Cardiac septum (tissue), 1 donor: ENCODE measurements at regions not wholly inside any gene's neighbourhood (a gene's known extent, or its start where the extent isn't known, plus 50 kb on each side); places are given as distances from the start of the nearest gene placed in this dataset.
"Not testable (repeated sequence)": the region's sequence is repeated elsewhere in the genome, so short reads cannot be mapped to it uniquely, and the experiment has no call there.

Experiments used
- DNase-seq: peaks from one replicate; pipeline ENCODE4 v3.0.0-alpha.2; 2020; ENCODE audit warnings: low spot score
- intact Hi-C: fragments of 100-400 bp; cut with DNase I; formaldehyde crosslinking; loops from one replicate; pipeline ENCODE4 v1.14.0; 2022
- donor health status: DM: no; HTN: no; CAD: no.

DNA sequence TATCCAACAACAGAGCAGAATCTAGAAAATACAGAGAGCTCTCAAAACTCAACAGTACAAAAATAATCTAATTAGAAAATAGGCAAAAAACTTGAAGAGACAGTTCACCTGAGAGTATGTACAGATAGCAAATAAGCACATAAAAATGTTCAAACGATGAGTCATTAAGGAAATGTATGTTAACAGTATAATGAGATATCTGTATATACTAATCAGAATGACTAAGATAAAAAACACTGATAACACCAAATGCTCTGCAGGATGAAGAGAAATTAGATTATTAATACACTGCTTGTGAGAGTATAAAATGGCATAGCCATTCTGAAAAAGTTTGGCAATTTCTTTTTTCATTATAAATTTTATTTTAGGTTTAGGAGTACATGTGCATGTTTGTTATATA lies 1307.6 kb upstream of the GOT2 start:
- intact Hi-C loops, result no loop called here
- DNase-seq, result no peak

DNA sequence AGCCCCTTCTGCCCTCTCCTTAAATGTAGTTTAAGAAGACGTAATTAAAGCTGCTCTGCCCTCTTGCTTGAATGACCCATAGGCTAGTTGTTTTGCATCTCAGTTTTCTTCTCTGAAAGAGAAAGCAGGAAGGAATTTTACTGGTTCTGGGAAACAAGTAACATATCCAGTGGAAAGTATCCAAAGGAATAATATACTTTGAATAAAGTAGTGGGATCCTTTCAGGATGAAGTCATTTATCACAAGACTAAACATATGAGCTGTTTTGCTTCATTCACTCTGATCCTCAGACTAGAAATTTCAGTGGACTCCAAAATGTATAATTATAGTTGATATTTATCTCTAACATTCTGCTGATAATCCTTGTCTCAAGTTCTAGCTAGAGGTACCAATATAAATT lies 1297.6 kb upstream of the GOT2 start:
- DNase-seq, result no peak
- intact Hi-C loops, result no loop called here

DNA sequence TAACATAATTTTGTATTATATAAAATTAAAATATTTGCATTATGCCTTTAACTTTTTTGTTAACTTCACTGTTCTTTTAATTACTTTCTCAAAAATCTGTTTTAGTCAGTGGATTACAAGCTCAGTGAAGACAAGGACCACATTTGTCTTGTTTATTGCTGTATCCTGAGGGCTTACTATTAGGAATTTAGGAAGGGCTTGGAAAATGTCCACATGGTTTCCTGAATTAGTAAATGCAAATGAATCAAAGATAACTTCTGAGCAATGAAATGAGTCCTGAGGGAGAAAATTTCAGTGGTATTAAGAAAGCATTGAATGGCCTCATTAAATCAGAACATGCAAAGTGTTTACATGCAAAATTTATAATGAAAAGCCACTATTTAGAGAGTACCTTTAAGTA lies 1293.2 kb upstream of the GOT2 start:
- DNase-seq, result no peak
- intact Hi-C loops, result no loop called here

DNA sequence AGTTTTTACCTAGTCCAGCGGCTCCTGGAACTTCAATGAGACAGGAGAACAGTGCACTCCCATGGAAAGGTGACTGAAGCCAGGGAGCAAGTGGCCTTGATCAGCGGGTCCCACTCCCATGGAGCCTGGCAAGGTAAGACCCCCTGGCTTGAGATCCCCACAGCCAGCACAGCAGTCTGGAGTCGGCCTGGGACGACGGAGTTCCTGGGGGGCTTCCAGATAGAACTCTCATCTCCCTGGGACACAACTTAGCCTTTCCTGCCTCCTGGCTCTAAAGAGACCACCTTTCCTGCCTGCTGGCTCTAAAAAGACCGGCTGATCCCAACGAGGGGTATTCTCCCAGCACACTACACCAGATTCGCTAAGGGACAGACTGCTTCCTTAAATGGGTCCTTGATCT lies 1279.0 kb upstream of the GOT2 start:
- no peak for DNase-seq
- intact Hi-C loops, result no loop called here

DNA sequence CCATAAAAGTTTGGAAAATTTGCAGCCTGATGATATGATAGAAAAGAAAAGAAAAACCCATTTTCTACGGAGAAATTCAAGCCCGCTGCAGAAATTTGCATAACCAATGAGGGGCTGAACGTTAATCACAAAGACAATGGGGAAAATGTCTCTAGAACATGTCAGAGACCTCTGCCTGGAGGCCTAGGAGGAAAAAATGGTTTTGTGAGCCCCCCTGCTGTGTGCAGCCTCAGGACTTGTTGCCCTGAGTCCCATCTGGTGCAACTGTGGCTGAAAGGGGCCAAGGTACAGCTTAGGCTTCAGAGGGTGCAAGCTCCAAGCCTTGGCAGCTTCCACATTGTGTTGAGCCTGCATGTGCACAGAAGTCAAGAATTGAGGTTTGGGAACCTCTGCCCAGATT lies 1267.4 kb upstream of the GOT2 start:
- no peak for DNase-seq
- intact Hi-C loops, result no loop called here

DNA sequence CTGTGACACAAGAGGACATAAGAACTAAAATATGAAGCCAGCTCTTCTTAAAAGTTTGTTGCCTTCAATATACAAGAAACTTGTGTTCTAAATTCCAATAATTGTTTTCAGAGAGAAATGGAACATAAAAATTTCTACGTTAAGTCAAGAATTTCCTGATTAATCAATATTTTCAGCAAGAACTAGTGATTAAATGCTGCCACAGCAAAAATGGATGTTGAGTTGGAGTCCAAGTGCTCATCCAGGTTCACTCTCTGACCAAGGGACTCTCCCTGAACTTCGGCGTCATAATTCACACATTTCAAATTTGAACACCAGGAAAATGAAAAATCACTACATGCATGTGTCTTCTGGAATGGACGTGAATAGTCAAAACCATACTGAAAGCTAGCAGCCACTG lies 1263.6 kb upstream of the GOT2 start:
- no peak for DNase-seq

DNA sequence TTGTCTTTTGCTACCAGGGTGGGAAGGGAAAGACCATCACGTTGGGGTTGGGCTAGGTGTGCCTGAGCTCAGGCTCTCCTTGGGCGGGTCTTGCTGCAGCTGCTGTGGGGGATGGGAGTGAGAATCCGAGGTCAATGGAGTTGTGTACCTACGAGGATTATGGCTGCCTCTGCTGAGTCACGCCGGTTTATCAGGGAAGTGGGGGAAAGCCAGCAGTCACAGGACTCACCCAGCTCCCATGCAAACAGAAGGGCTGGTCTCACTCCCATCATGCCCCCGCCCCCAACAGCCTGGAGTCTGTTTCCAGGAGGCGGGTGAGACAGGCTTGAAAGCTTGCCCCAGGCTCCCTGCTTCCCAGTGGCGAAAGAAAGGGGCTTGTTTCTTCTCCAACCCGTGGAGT lies 1259.0 kb upstream of the GOT2 start:
- no peak for DNase-seq

More for the DNA sequence above, 1263.6 kb upstream of the GOT2 start:
- intact Hi-C loops, result no loop called here

DNA sequence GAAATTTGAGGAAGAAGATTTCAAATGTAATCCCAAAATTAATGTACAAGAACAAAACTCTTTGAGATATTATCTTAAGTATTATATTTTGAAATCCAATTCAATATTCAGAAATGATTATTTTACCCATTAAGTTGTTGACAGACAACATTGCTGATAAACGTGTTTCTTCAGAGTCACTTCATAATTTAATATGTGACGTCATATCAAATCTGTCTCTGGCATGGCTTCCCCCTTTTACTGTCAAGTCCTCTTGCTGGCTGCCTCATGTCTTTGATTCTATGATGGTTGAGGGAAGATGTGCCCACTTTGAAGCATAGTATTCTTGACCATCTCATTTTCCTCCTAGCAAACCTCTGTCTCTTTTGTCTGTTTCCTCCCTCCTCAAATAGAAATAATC lies 1257.1 kb upstream of the GOT2 start:
- no peak for DNase-seq
- intact Hi-C loops, result no loop called here

More for the DNA sequence above, 1259.0 kb upstream of the GOT2 start:
- intact Hi-C loops, result no loop called here

DNA sequence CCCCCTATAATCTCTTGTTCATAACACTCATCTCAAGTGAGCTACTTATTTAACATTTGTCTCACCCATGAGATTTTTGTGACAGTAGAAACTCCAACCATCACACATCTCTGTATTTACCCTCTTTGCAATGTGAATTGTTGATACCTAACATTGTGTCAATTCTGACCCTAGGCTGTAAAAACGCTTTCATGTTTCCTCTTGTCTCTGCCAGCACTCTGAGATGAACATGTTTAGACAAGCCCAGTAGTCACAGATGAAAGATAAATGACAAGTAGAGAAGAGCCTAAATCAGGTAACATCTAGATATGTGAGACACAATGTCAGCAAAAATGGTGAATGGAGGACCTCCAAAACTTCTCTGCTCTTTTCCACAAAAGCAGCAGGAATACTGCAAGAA lies 1254.5 kb upstream of the GOT2 start:
- DNase-seq, result no peak
- intact Hi-C loops, result no loop called here

DNA sequence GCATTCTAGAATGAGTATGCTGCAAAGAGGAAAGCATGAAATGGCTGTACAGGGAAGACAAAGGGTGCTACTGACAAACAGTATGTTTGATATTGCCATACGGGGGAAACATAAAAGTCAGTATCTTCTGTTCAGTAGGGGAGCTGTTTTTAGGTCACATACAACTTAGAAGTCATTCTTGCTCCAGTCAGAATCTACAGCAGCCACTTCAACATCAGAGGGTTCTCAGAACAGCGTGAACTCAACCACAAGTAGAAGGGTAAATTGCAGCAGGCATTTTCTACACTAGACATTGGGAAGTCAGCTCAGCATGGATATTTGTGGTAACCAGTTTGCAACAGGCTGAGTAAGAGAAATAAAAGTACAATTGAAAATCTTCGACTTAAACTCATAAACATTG lies 1241.8 kb upstream of the GOT2 start:
- intact Hi-C loops, result no loop called here
- no peak for DNase-seq

DNA sequence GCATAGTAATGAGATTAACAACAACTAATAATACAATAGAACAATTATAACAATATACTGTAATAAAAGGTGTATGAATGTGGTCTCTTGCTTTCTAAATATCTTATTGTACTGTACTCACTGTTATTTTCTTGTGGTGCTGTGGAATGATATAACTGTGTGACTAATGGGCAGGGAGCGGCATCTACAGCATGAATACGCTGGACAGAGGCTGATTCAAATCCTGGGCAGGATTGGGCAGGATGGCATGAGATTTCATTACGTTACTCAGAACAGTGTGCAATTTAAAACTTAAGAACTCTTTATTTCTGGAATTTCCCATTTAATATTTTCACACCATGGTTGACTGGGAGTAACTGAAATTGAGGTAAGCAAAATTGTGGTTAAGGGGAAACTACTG lies 1239.8 kb upstream of the GOT2 start:
- no peak for DNase-seq
- intact Hi-C loops, result no loop called here

DNA sequence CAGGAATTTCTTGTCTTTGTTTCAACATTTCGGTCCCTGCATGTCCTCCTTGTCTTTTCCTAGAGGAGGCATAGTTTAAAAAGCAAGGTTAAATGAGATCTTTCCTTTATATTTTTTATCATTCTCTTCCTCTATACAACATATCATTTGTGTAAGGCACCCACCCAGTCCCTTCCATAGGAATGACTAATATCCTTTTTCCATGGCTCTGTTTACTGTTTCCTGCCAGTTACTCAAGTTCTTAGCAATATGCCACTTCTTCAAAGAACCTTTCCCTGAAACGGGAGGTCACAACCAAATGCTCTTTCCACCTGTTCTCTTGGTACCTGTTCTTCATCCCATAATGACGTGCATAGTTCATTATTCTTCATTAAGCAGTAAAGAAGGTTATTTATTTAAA lies 1237.1 kb upstream of the GOT2 start:
- DNase-seq, result no peak
- intact Hi-C loops, result no loop called here

DNA sequence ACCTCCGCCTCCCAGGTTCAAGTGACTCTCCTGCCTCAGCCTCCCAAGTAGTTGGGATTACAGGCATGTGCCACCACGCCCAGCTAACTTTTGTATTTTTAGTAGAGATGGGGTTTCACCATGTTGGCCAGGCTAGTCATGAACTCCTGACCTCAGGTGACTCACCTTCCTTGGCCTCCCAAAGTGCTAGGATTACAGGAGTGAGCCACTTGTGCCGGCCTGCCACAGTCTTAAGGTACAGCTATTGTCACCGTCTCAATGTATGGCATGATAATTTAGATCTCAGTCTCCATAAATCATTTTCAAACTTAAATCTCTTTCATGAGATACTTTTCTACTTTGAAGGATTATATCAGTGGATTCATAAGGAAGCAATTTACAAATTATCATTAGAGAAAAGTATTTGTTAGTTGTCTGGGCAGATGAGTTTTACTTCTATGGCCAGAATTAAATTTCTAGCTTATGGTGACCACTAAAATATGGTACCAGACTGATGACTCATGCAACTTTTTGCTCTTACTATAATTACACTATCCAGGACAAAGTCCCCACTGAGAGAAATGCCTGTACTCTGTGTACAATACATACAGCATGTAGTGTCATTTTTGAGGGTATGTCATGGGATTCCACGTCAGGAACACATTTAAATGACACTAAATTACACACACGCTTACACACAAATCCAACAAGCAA lies 1230.3 kb upstream of the GOT2 start:
- no peak for DNase-seq
- intact Hi-C loops, result no loop called here

DNA sequence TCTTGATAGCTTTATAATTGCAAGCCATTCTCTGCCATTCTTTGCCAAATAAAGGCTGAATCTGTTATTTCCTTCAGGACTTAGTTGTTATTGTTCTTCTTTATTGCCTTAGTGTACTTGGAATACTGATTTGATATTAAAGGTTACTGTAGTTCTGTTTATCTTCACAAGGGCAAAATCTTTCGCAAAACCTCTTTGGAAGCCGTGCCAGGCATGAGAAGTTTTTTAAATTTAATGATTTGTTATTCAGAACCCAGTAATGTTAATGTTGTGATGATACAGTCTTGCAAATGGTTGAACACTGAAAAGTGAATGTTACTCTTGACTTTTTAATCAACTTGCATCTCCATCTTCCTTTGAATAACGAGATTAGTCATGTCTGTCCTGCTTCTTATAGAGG lies 1225.2 kb upstream of the GOT2 start:
- DNase-seq, result no peak
- intact Hi-C loops, result no loop called here

DNA sequence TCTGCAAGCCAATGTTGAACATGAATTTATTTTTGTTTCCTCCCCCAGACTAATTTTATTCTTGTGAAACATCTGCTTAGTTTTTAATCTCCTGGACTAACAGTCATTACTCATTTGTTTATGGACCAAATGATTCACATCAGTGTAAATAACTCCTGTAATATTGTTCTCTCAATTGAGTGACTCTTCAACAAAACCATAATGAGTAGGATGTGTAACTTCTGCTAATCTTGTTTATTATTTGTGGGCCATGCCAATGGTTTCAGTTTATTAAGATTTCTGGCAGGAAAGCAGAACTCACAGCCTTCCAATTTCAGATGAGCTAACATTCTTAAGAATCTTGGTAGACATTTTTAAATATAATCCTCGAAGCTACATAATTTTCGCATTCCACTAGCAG lies 1216.3 kb upstream of the GOT2 start:
- intact Hi-C loops, result no loop called here
- no peak for DNase-seq

DNA sequence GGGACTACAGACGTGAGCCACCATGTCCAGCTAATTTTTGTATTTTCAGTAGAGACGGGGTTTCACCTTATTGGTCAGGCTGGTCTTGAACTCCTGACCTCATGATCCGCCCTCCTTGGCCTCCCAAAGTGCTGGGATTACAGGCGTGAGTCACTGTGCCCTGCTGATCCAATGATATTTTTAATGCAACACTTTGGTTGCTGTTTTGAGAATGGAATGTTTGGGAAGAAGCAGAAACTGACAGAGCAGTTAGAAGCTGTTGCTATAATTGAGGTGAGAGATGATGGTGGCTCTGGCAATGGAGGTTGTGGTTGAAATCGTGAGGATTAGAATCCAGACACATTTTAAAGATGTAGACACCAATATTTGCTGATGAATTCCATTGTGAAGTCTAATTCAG lies 1209.9 kb upstream of the GOT2 start:
- DNase-seq, intact Hi-C loops: not testable (repeated sequence)

DNA sequence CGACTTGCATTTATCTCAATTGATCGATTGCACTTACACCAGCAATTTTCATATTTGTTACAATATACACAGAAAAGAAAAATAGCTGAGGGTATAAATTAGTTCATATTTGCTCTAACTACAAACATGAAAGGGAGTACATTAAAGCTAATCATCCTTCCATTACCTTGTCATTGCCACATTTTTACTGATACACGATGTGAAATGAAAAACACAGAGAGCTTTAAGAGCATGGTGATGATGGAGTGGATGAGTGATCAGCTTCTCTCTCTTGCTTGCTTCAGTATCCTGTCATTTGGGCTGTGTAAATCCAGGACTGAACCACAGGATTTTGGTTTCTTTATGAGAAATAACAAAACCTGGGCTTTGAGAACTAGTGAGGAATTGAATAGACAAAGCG lies 1207.5 kb upstream of the GOT2 start:
- intact Hi-C loops, result no loop called here
- no peak for DNase-seq

DNA sequence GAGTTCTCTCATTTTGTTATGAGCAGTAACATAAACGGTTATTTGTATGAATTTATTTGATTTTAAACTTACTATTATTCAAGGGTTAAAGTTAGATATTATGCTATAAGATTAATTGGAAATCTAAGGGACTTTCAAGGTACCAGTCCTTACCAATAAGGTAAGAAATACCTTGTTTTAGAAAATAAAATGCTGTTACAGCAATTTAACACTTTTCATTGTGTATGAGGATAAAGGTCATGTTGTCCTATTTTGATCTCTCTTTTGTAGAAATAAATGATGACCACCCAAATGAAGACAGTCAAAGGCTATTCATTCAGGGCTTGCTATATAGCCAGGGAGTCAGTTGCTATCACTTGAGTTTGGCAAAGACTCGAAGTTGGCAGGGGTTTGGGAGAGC lies 1185.9 kb upstream of the GOT2 start:
- intact Hi-C loops, result no loop called here
- DNase-seq, result no peak

DNA sequence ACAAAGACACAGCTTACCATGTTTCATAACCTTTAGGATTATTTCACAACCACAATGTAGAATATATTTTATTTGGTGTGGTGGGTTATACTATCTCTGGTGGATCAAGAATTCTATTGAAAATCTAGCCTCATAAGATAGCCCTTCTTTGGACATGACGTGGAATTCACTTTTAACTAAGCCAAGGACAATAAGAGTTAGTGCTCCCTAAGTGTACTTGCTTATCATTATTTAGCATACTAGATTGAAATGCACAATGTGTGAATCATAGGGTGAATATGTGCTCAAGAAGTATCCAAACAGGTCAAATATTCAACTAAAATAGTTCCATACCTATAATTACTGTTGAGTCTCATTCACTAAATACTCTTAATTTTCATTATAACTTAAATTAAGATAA lies 1179.5 kb upstream of the GOT2 start:
- DNase-seq, result no peak
- intact Hi-C loops, result no loop called here

DNA sequence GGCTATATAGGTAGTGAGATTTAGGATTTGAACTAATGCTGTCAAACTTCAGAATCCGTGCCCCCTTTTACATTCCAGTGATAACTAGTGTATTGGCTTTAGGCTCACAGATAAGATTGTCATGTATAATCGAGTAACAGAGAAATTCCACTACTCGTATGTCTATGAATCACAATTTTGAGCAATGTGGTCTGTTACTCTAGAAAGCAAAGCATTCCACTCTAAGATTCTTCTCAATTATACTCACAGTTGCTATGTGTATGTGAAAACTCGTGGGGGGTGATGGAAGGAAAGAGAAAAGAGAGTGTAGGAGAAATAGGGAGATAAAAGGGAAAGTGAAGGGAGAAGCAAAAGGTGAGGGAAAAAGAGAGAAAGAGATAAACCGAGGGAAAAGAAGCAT lies 1175.1 kb upstream of the GOT2 start:
- DNase-seq, result no peak

DNA sequence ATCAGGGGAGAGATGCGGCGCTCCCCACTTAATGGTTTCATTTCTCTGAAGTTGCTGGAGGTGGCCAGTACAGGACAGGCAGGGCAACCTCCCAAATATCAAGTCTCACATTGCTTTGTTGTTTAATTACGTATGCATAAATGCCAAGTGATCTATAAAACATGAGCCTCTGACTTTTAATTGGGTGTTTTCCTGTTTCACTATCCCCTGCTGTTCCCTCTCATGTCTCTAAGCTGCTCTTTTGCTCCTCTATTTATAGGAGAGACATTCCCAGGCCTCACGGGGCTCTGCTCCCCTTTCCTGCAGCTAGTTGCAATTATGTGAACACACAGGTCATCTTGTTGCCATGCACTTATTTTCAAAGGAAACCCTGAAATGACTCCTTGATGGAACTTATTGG lies 1173.5 kb upstream of the GOT2 start:
- intact Hi-C loops, result no loop called here
- no peak for DNase-seq

More for the DNA sequence above, 1175.1 kb upstream of the GOT2 start:
- intact Hi-C loops, result no loop called here

DNA sequence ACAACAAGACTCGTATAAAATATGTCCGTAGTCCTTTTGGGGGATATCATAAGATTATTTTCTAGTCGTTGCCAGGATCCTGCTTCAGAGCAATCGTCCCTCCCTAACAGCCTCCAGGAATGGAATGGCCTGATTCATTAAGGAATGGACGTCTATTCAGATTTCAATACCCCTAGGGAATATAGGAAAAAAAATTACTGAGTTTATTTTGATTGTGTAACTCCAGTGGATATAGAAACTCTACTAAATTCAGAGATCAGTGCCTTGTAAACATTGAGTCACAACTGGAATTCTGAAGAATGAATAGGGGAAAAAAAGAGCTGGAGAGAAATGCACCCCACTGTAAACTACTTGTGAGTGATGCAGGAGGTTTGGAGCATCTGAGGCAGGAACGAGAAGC lies 1171.5 kb upstream of the GOT2 start:
- no peak for DNase-seq
- intact Hi-C loops, result no loop called here
